IMR-90 (cell line): ENCODE measurements at regions not wholly inside any gene's neighbourhood (a gene's known extent, or its start where the extent isn't known, plus 50 kb on each side); places are given as distances from the start of the nearest gene placed in this dataset.

Experiments used
- ATAC-seq: fragments of 200-7000 bp; cut with Tn5 transposase; 2 replicates; pipeline ENCODE4 v1.9.1; 2020; ENCODE audit warnings: low read depth, mild to moderate bottlenecking, moderate library complexity
- BruUV-seq: library from RNA; stranded (reverse); fragments of 400-500 nt; replicated peaks from 2 replicates; lab custom pipeline; 2021; lab: Mats Ljungman, UMichigan
- CTCF ChIA-PET: fragments of 300-600 bp; formaldehyde crosslinking; extraction: SDS; loops from one replicate; lab custom pipeline; 2021; ENCODE audit warnings: antibody characterized with exemption; lab: Yijun Ruan, JAX
- POLR2A ChIA-PET: fragments of 300-600 bp; sonication (Branson Sonifier 250); formaldehyde crosslinking; loops from one replicate; lab custom pipeline; 2022; ENCODE audit warnings: antibody characterized with exemption; ENCODE audit not compliant: unreplicated experiment; lab: Charles Lee
- DNase-seq: peaks from one replicate; pipeline ENCODE4 v3.0.0; 2013
- H2AFZ ChIP-seq: replicated peaks from 2 replicates; pipeline ENCODE3; 2013; ENCODE audit warnings: low read length, mild to moderate bottlenecking; ENCODE audit not compliant: poor library complexity
- H2AK5ac ChIP-seq: 2 replicates; pipeline ENCODE4 v1.6.1; 2013; ENCODE audit warnings: low read depth, low read length, inconsistent platforms
- H2AK9ac ChIP-seq: replicated peaks from 2 replicates; pipeline ENCODE3; 2013; ENCODE audit warnings: mild to moderate bottlenecking, low read depth, low read length, moderate library complexity; ENCODE audit not compliant: poor library complexity
- H2BK120ac ChIP-seq: 2 replicates; pipeline ENCODE4 v1.6.1; 2013; ENCODE audit warnings: low read depth, low read length, inconsistent platforms
- H2BK15ac ChIP-seq: 3 replicates; pipeline ENCODE4 v1.6.1; 2013; ENCODE audit warnings: low read depth, low read length, inconsistent platforms
- H2BK20ac ChIP-seq: 2 replicates; pipeline ENCODE4 v1.6.1; 2013; ENCODE audit warnings: low read depth, mild to moderate bottlenecking, inconsistent platforms, low read length, moderate library complexity
- H2BK5ac ChIP-seq: 2 replicates; pipeline ENCODE4 v1.6.1; 2013; ENCODE audit warnings: mild to moderate bottlenecking, low read depth, low read length, inconsistent platforms; ENCODE audit not compliant: poor library complexity, severe bottlenecking
- H3K14ac ChIP-seq: replicated peaks from 2 replicates; pipeline ENCODE4 v1.6.1; 2013; ENCODE audit warnings: low read depth, low read length, inconsistent platforms
- H3K18ac ChIP-seq: 2 replicates; pipeline ENCODE4 v1.6.1; 2013; ENCODE audit warnings: low read depth, low read length, control low read depth
- H3K23ac ChIP-seq: 2 replicates; pipeline ENCODE4 v1.6.1; 2013; ENCODE audit warnings: low read depth, low read length, inconsistent platforms
- H3K27ac ChIP-seq: 2 replicates; pipeline ENCODE4 v1.5.1; 2013; ENCODE audit warnings: mild to moderate bottlenecking, control low read depth, low read length; ENCODE audit not compliant: insufficient read depth
- H3K27me3 ChIP-seq: 2 replicates; pipeline ENCODE4 v1.6.1; 2013; ENCODE audit warnings: low read length; ENCODE audit not compliant: control insufficient read depth, insufficient read depth
- H3K36me3 ChIP-seq: 2 replicates; pipeline ENCODE4 v1.6.1; 2013; ENCODE audit warnings: low read length, mixed read lengths; ENCODE audit not compliant: control insufficient read depth, insufficient read depth
- H3K4ac ChIP-seq: 2 replicates; pipeline ENCODE4 v1.6.1; 2013; ENCODE audit warnings: low read depth, low read length, inconsistent platforms
- H3K4me1 ChIP-seq: 2 replicates; pipeline ENCODE4 v1.6.1; 2013; ENCODE audit warnings: low read length, mixed read lengths; ENCODE audit not compliant: control insufficient read depth, insufficient read depth
- H3K4me2 ChIP-seq: 2 replicates; pipeline ENCODE4 v1.6.1; 2013; ENCODE audit warnings: low read depth, mild to moderate bottlenecking, control low read depth, low read length, moderate library complexity
- H3K4me3 ChIP-seq: 2 replicates; pipeline ENCODE4 v1.5.1; 2013; ENCODE audit warnings: low read depth, mild to moderate bottlenecking, control low read depth, low read length, moderate library complexity; ENCODE audit not compliant: insufficient read depth
- H3K56ac ChIP-seq: 2 replicates; pipeline ENCODE4 v1.6.1; 2013; ENCODE audit warnings: low read length, inconsistent platforms; ENCODE audit not compliant: insufficient read depth; ENCODE audit errors: extremely low read depth
- H3K79me1 ChIP-seq, 2 experiments: 2 replicates each; pipeline ENCODE4 v1.6.1; 2013; ENCODE audit warnings: low read length in 2 of 2, inconsistent platforms in 1 of 2, low read depth in 1 of 2
- H3K9ac ChIP-seq: 2 replicates; pipeline ENCODE4 v1.6.1; 2013; ENCODE audit warnings: low read depth, low read length, control low read depth
- H3K9me1 ChIP-seq: 2 replicates; pipeline ENCODE4 v1.6.1; 2013; ENCODE audit warnings: low read length, inconsistent platforms; ENCODE audit not compliant: insufficient read depth
- H3K9me3 ChIP-seq: 2 replicates; pipeline ENCODE4 v1.6.1; 2013; ENCODE audit warnings: low read length; ENCODE audit not compliant: control insufficient read depth, insufficient read depth
- H4K20me1 ChIP-seq: 2 replicates; pipeline ENCODE4 v1.6.1; 2013; ENCODE audit warnings: low read length, inconsistent platforms; ENCODE audit not compliant: insufficient read depth
- H4K5ac ChIP-seq: 2 replicates; pipeline ENCODE4 v1.6.1; 2013; ENCODE audit warnings: mild to moderate bottlenecking, low read depth, low read length, control low read depth
- H4K8ac ChIP-seq, 2 experiments: 2 replicates each; pipeline ENCODE4 v1.6.1; 2013; ENCODE audit warnings: low read depth in 2 of 2, low read length in 2 of 2, control low read depth in 1 of 2, inconsistent platforms in 1 of 2
- H4K91ac ChIP-seq: 2 replicates; pipeline ENCODE4 v1.6.1; 2013; ENCODE audit warnings: low read depth, low read length, inconsistent platforms; ENCODE audit not compliant: insufficient read depth
- CEBPB ChIP-seq: IDR thresholded peaks from 2 replicates; pipeline ENCODE4 v1.6.1; 2012; ENCODE audit warnings: low read depth, low read length, improper control_type of control experiment
- CTCF ChIP-seq: conservative IDR thresholded peaks from 2 replicates; pipeline ENCODE4 v1.5.1; 2012; ENCODE audit warnings: mild to moderate bottlenecking, low read depth, low read length, improper control_type of control experiment
- FOS ChIP-seq: fragments of 150-350 bp; IDR thresholded peaks from 2 replicates; pipeline ENCODE4 v1.6.1; 2016; ENCODE audit warnings: low read depth, low read length
- MAFK ChIP-seq: IDR thresholded peaks from 2 replicates; pipeline ENCODE4 v1.6.1; 2012; ENCODE audit warnings: low read depth, low read length, improper control_type of control experiment
- MAZ ChIP-seq: IDR thresholded peaks from 2 replicates; pipeline ENCODE4 v1.6.1; 2012; ENCODE audit warnings: low read depth, mild to moderate bottlenecking, low read length, improper control_type of control experiment, moderate library complexity, borderline replicate concordance
- POLR2A ChIP-seq: IDR thresholded peaks from 2 replicates; pipeline ENCODE4 v1.6.1; 2012; ENCODE audit warnings: mild to moderate bottlenecking, low read depth, low read length
- RAD21 ChIP-seq: IDR thresholded peaks from 2 replicates; pipeline ENCODE4 v1.6.1; 2012; ENCODE audit warnings: low read length, improper control_type of control experiment
- RCOR1 ChIP-seq: IDR thresholded peaks from 2 replicates; pipeline ENCODE4 v1.6.1; 2012; ENCODE audit warnings: mild to moderate bottlenecking, low read length, improper control_type of control experiment; ENCODE audit not compliant: insufficient replicate concordance
- SMC3 ChIP-seq: fragments of 150-350 bp; IDR thresholded peaks from 2 replicates; pipeline ENCODE4 v1.6.1; 2016; ENCODE audit warnings: low read depth, mild to moderate bottlenecking, antibody characterized with exemption, low read length, moderate library complexity
- USF2 ChIP-seq: fragments of 150-350 bp; IDR thresholded peaks from 2 replicates; pipeline ENCODE4 v1.6.1; 2017; ENCODE audit warnings: mild to moderate bottlenecking, antibody characterized with exemption, low read length, low read depth
- WGBS, 2 experiments: methylation state at CpG; one replicate each; pipeline versions ENCODE4 v1.1.5 to v1.1.7; 2013; ENCODE audit warnings: missing lambda C conversion rate in 2 of 2; ENCODE audit not compliant: insufficient read length in 1 of 2; ENCODE audit errors: extremely low coverage in 2 of 2; 5-methylcytosine and 5-hydroxymethylcytosine counted together
- dilution Hi-C: fragments of 300-500 bp; cut with HindIII; formaldehyde crosslinking; loops from one replicate; pipeline ENCODE4 v1.14.3; 2018; ENCODE audit warnings: low sequenced_read_pairs; ENCODE audit not compliant: unreplicated experiment
- in situ Hi-C: fragments of 300-500 bp; cut with MboI; formaldehyde crosslinking; loops from 3 replicates; pipeline ENCODE4 v1.14.3; 2019; ENCODE audit warnings: low sequenced_read_pairs, inconsistent platforms, mixed read lengths
- intact Hi-C: fragments of 100-400 bp; cut with micrococcal nuclease; formaldehyde crosslinking; loops from 2 replicates; pipeline ENCODE4 v1.10.0; 2022

- POLR2A ChIA-PET = interaction anchor here (0.5 kb wide), 1 partner anchor 45 kb away, joined by 6 read pairs; no protein-coding TSS in a partner anchor
- no peak overlapping the region for H3K56ac ChIP-seq
- no peak overlapping the region for H2BK120ac ChIP-seq
- WGBS, 2 experiments = 57% methylated on average over 2 of the region's 2 CpGs; no CpG with 5 or more reads in 1 of the 2 experiments
- TF ChIP-seq RAD21 (no peak), MAFK (no peak), CEBPB (peak; percentile 45; the same call in 1 of the 2 replicates), RCOR1 (no peak), POLR2A (no peak), FOS (peak; percentile 78), USF2 (no peak), MAZ (no peak), SMC3 (peak; percentile 2; the same call in 1 of the 2 replicates), CTCF (no peak)
- no TSS peak for BruUV-seq
- peak; percentile 92 for DNase-seq
- no peak overlapping the region for H3K4me3 ChIP-seq
- H3K9me1 ChIP-seq = peaks cover 8% of the 10 kb centered on the region
- H3K27me3 ChIP-seq = no peaks in the 10 kb centered on the region
- in situ Hi-C loops (no loop called here), dilution Hi-C loops (no loop called here), intact Hi-C loops (no loop called here)
- CTCF ChIA-PET = no interaction called here
- H4K8ac ChIP-seq = no peak overlapping the region
- no peak overlapping the region for H3K27ac ChIP-seq
- no peak overlapping the region for H2BK20ac ChIP-seq
- no peak overlapping the region for H3K4ac ChIP-seq
- no peaks in the 10 kb centered on the region for H3K9me3 ChIP-seq
- no peak overlapping the region for H2AK9ac ChIP-seq
- no peak overlapping the region for H3K14ac ChIP-seq
- no peak overlapping the region for H4K5ac ChIP-seq
- ATAC-seq = peak; percentile 58
- peak overlapping the region; percentile 62; the same call in 1 of the 2 replicates for H2AK5ac ChIP-seq
- H4K20me1 ChIP-seq = peaks cover 4% of the 10 kb centered on the region; the same call in 1 of the 2 replicates
- no peak overlapping the region for H4K91ac ChIP-seq
- no peak overlapping the region for H3K18ac ChIP-seq
- no peak overlapping the region for H2BK15ac ChIP-seq
- no peak overlapping the region for H2AFZ ChIP-seq
- H3K23ac ChIP-seq = no peak overlapping the region
- no peak overlapping the region for H3K9ac ChIP-seq
- H2BK5ac ChIP-seq = peak overlapping the region; percentile 10
- peaks cover 10 to 26% of the 10 kb centered on the region in 2 experiments for H3K79me1 ChIP-seq
- peaks cover 2% of the 10 kb centered on the region for H3K4me1 ChIP-seq
- H3K4me2 ChIP-seq = no peak overlapping the region
- 0 out of 2 replicates have a peak, but pooled peaks cover 1% of the 10 kb centered on the region for H3K36me3 ChIP-seq
Observed at GRCh38 chr14:89473989-89474388, 57.0 kb upstream of the FOXN3 start.
